ACC112 (cell line): ENCODE measurements at regions not wholly inside any gene's neighbourhood (a gene's known extent, or its start where the extent isn't known, plus 50 kb on each side); places are given as distances from the start of the nearest gene placed in this dataset.

Source experiments
- H2AFZ ChIP-seq: fragments of 200-600 bp; sonication (generic); one replicate; pipeline ENCODE4 v1.6.0; 2017; ENCODE audit warnings: antibody characterized with exemption, low read length; ENCODE audit not compliant: unreplicated experiment
- H3K27ac ChIP-seq: fragments of 200-600 bp; sonication (generic); 2 replicates; pipeline ENCODE4 v1.5.1; 2014; ENCODE audit warnings: low read depth, mild to moderate bottlenecking, antibody characterized with exemption, low read length, moderate library complexity
- H3K27me3 ChIP-seq: fragments of 200-600 bp; sonication (generic); 2 replicates; pipeline ENCODE4 v1.6.1; 2014; ENCODE audit warnings: mild to moderate bottlenecking, antibody characterized with exemption, low read length, moderate library complexity, mixed read lengths; ENCODE audit not compliant: insufficient read depth
- H3K36me3 ChIP-seq: fragments of 200-600 bp; sonication (generic); 2 replicates; pipeline ENCODE4 v1.6.1; 2016; ENCODE audit warnings: mild to moderate bottlenecking, antibody characterized with exemption, low read length, moderate library complexity, mixed read lengths; ENCODE audit not compliant: insufficient read depth
- H3K4me1 ChIP-seq: fragments of 200-600 bp; sonication (generic); one replicate; pipeline ENCODE4 v1.6.1; 2016; ENCODE audit warnings: low read length, mixed read lengths; ENCODE audit not compliant: insufficient read depth, unreplicated experiment, control insufficient read depth
- H3K4me3 ChIP-seq: fragments of 200-600 bp; sonication (generic); 2 replicates; pipeline ENCODE4 v1.5.1; 2014; ENCODE audit warnings: mild to moderate bottlenecking, low read depth, low read length
- H3K79me2 ChIP-seq: fragments of 200-600 bp; sonication (generic); one replicate; pipeline ENCODE4 v1.6.0; 2016; ENCODE audit warnings: low read length; ENCODE audit not compliant: control insufficient read depth, unreplicated experiment, insufficient read depth

DNA sequence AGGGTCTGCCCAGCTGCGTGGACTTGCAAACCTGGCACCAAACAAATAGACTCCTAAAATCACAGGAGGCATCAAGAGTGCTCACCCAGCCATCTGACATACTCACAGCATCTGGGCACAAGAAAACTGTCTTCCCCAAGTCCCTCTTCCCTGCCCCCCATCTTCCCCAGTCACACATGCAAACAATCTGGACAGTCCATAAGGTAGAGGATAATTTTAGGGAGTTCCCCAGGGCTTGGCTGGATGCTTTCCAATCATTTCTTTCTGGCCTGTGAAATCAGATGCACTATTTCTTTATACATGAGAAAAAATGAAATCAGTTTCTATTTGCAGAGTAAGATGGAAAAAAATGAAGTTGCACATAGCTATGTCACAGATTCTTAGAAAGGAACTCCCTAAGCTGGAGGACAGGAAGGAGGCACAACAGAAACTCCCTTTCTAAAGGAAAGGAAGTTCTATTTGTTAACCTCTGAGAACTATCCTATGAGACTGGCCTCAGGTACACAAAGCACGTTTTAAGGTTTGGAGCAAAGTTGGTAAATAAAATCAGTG lies 342.3 kb downstream of the HNRNPD start:
- Histone ChIP-seq H2AFZ (no peak overlapping the region), H3K4me3 (no peak overlapping the region), H3K4me1 (no peaks in the 10 kb centered on the region), H3K27ac (no peak overlapping the region), H3K36me3 (no peaks in the 10 kb centered on the region), H3K79me2 (no peaks in the 10 kb centered on the region), H3K27me3 (no peaks in the 10 kb centered on the region)

DNA sequence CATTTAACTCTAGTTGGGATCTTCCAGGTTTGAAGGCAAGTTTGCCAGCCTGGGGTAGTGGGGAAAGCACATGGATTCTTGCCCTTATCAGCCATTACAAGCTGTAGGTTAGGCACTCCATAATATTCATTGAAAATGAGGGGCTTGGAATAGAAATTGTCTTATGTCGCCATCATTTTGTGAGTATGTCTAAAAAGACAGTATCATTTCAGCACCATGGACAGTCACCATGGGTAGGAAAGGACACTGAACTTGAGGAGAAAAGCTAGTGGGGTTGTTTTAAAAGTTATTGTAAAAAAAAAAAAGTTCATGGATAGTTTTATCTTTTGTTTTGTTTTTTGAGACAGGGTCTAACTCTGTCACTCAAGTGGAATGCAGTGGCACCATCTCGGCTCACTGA lies 356.1 kb downstream of the HNRNPD start:
- Histone ChIP-seq H3K4me3 (no peak overlapping the region), H3K4me1 (no peaks in the 10 kb centered on the region), H2AFZ (no peak overlapping the region), H3K27ac (no peak overlapping the region), H3K36me3 (no peaks in the 10 kb centered on the region), H3K79me2 (no peaks in the 10 kb centered on the region), H3K27me3 (no peaks in the 10 kb centered on the region)

DNA sequence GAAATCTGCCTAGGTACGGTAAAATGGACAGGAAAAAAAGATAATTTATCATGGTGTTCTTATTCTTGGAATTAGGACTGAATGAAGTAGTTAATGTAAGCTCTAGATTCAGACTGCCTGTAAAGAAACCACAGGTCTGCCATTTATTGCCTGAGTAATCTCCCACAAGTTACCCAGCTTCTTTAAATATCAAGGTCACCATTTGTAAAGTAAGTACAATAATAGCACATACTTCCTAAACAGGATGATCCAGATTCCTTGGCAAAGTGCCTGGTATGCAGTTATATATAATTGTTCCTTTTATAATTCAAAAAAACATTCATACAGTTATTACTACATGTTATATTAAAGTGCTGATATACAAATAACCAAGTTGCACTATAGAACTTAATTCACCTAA lies 368.6 kb downstream of the HNRNPD start:
- Histone ChIP-seq H2AFZ (no peak overlapping the region), H3K36me3 (no peaks in the 10 kb centered on the region), H3K4me1 (no peaks in the 10 kb centered on the region), H3K79me2 (no peaks in the 10 kb centered on the region), H3K27ac (no peak overlapping the region), H3K4me3 (no peak overlapping the region), H3K27me3 (no peaks in the 10 kb centered on the region)

DNA sequence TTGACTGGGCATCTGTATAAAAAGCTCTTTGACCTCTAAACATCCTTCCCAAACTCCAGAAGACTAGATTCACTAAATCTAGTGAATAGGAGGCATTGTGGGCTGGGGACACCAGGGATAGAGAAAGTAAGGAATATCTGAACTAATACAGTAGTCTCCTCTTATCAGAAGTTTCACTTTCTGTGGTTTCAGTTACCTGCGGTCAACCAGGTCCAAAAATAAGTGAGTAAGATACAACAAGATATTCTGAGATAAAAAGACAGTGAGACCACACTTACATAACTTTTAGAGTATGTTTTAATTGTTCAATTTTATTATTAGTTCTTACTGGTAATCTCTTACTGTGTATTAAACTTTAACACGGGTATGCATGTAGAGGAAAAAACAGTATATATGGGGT lies 376.5 kb downstream of the HNRNPD start:
- Histone ChIP-seq H3K27ac (no peak overlapping the region), H3K4me3 (no peak overlapping the region), H3K4me1 (no peaks in the 10 kb centered on the region), H3K79me2 (no peaks in the 10 kb centered on the region), H3K36me3 (no peaks in the 10 kb centered on the region), H2AFZ (no peak overlapping the region), H3K27me3 (no peaks in the 10 kb centered on the region)

DNA sequence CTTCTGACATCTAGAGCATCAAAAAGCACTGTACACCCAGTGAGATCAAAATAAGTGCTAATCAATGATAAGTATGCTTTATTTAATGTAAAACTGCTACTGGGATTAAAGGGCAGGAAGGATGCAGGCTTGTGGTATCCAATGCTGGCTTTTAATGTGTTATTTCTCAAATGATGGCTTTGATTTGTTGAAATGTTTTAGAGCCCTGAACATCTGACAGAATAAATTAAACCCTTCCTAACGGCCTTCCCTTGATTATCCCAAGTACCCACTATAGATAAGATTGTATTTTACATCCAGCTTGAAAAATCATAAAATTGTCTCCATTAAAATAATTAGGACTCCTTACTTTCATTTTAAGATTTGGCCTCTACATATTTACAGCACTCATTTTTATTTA lies 382.9 kb downstream of the HNRNPD start:
- Histone ChIP-seq H3K4me3 (no peak overlapping the region), H3K27me3 (no peaks in the 10 kb centered on the region), H2AFZ (no peak overlapping the region), H3K4me1 (no peaks in the 10 kb centered on the region), H3K79me2 (no peaks in the 10 kb centered on the region), H3K36me3 (no peaks in the 10 kb centered on the region), H3K27ac (no peak overlapping the region)

DNA sequence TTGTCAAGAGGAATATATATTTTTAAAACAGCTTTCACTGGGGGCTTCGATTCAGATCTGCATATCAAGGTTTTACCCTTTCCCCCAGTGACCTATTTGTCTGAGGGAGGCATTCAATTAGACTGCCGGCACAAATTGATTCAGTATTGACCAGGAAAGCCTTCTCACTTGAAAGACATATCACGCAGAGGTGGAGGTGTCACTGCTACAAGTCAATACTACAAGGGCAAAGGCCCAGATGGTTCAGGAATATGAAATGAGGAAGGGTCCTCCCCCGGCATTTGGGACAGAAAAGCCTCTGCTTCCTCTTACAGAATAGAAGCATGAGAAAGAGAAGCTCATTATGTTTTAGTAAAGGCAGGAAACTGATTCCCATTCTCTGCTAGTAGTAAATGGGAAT lies 383.6 kb downstream of the HNRNPD start:
- H3K36me3 ChIP-seq = no peaks in the 10 kb centered on the region
- no peak overlapping the region for H3K27ac ChIP-seq
- H3K4me3 ChIP-seq = no peak overlapping the region
- H3K4me1 ChIP-seq = no peaks in the 10 kb centered on the region
- H3K79me2 ChIP-seq = no peaks in the 10 kb centered on the region
- no peak overlapping the region for H2AFZ ChIP-seq
- H3K27me3 ChIP-seq = no peaks in the 10 kb centered on the region

DNA sequence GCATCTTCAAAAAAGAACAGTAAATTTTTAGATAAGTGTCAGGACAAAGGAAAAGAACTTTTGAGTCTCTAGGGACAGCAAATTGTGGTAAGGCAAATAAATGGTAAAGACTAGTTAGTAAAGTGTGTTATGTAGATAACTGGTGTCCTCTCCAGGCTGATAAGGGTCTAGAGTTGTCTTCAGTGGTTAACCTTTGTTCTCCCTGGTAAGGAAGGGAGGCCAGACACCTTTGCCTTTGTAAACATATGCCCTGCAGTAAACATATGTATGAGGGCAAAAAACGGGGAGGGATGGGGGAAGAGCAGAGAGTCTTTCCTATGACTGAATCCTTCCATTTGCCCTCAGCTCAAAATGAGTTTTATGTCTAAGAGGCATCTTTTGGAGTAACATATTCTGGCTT lies 384.6 kb downstream of the HNRNPD start:
- Histone ChIP-seq H3K36me3 (no peaks in the 10 kb centered on the region), H3K4me3 (no peak overlapping the region), H2AFZ (no peak overlapping the region), H3K79me2 (no peaks in the 10 kb centered on the region), H3K27me3 (no peaks in the 10 kb centered on the region), H3K27ac (no peak overlapping the region), H3K4me1 (no peaks in the 10 kb centered on the region)

DNA sequence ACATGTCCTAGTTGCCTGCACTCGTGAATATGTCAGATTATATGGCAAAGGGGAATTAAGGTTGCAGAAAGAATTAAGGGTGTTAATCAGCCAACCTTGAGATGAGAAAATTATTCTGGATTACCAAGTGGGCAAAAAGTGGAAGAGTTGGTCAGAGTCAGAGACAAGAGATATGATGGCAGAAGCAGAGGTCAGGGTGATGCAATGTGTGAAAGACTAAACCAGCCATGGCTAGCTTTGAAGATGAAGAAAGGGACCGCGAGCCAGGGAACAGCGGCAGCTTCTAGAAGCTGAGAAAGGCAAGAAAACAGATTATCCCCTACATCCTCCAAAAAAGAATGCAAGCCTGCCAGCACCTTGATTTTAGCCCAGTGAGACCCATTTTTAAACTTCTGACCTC lies 385.6 kb downstream of the HNRNPD start:
- Histone ChIP-seq H3K27ac (no peak overlapping the region), H2AFZ (no peak overlapping the region), H3K79me2 (no peaks in the 10 kb centered on the region), H3K27me3 (no peaks in the 10 kb centered on the region), H3K4me1 (no peaks in the 10 kb centered on the region), H3K4me3 (no peak overlapping the region), H3K36me3 (no peaks in the 10 kb centered on the region)

DNA sequence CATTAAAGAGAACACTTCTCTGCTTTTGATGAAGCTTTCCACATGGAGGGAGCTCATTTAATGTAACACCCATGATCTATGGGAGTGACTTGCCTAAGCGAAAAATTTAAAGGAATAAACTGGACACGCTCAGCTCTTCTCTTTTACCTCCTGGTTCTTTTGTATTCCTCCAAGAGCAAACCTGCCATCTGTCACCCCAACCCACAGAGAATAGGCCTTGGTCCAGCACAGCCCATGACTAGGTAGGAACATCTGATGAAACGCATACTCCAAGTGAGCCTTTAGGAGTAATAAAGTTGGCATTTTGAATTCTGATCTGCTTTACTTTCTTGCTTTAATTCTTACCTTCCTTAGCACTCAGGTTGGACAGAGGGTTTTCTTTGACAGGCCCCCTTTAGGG lies 389.0 kb downstream of the HNRNPD start:
- H3K36me3 ChIP-seq = no peaks in the 10 kb centered on the region
- no peaks in the 10 kb centered on the region for H3K4me1 ChIP-seq
- H3K4me3 ChIP-seq = no peak overlapping the region
- no peaks in the 10 kb centered on the region for H3K79me2 ChIP-seq
- H2AFZ ChIP-seq = no peak overlapping the region
- H3K27ac ChIP-seq = no peak overlapping the region
- no peaks in the 10 kb centered on the region for H3K27me3 ChIP-seq

DNA sequence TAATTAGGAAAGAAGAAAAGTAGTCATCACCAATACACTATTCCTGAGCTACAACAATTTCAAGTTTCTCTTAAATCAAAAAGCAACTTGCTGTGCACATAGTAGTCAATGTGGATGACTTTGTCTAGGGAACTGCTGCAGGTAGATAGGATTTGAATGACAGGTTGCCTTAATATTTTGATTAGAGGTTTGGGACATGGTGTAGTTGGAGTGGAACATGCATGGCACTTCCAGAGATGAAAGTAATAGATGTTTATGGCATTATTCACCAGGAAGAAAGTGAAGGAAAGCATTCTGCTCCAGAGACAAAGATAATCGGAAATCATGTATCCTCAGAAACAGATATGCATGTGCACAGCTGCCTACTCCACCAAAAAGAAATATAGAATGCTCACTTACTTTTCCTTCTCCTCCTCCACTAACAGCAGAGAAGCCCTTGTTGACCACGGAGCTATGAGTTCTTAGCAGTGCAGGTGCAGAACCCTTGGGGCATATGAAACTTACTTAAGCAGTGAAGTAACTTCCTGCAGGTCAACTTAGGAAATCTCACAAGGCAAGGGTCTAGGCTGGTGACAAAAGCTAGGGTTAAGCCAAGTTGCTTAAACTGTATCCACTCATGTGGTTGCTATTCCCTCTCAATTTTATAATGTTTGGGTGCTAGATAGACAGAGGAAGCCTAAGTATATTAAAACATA lies 390.8 kb downstream of the HNRNPD start:
- no peak overlapping the region for H2AFZ ChIP-seq
- H3K36me3 ChIP-seq = no peaks in the 10 kb centered on the region
- H3K27me3 ChIP-seq = no peaks in the 10 kb centered on the region
- no peak overlapping the region for H3K27ac ChIP-seq
- no peaks in the 10 kb centered on the region for H3K79me2 ChIP-seq
- no peak overlapping the region for H3K4me3 ChIP-seq
- no peaks in the 10 kb centered on the region for H3K4me1 ChIP-seq

DNA sequence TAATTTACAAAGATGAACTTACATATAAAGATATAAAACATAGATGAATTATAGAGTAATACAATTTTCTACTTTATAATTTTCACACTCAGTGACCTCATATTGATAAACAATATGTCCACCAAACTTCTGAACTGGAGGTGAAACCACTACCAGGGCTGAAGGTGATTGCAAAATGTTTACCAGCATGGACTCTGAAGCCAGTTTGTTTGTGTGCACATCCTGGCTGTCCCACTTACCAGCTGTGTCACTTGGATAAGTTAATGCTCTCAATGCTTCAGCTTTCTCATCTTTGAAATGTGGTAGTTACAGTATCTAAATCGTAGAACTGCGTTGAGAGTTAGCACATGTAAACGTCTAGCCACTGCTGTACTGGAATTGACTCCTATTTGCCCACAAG lies 392.6 kb downstream of the HNRNPD start:
- Histone ChIP-seq H3K4me3 (no peak overlapping the region), H3K27ac (no peak overlapping the region), H3K27me3 (no peaks in the 10 kb centered on the region), H3K36me3 (no peaks in the 10 kb centered on the region), H3K79me2 (no peaks in the 10 kb centered on the region), H3K4me1 (no peaks in the 10 kb centered on the region), H2AFZ (no peak overlapping the region)
